Left lung (tissue), 4 donors: ENCODE measurements at regions not wholly inside any gene's neighbourhood (a gene's known extent, or its start where the extent isn't known, plus 50 kb on each side); places are given as distances from the start of the nearest gene placed in this dataset.
"Not testable (repeated sequence)": the region's sequence is repeated elsewhere in the genome, so short reads cannot be mapped to it uniquely, and the experiment has no call there.

ENCODE experiments used
- ATAC-seq: fragments of 200-7000 bp; cut with Tn5 transposase; one replicate; pipeline ENCODE4 v1.9.1; 2020; ENCODE audit warnings: moderate library complexity
- DNase-seq, 4 donors: peaks; one replicate each; pipeline ENCODE4 v3.0.0-alpha.2; 2013 to 2020
- H3K27ac ChIP-seq, 2 donors: fragments of 200-600 bp; sonication (generic) in 1 of 2; one replicate each; pipeline versions ENCODE4 v1.5.0 to v1.8.0; 2020 to 2021
- H3K27me3 ChIP-seq, 2 donors: fragments of 200-600 bp; sonication (generic) in 1 of 2; one replicate each; pipeline versions ENCODE4 v1.5.0 to v1.8.0; 2020 to 2021
- H3K36me3 ChIP-seq, 2 donors: fragments of 200-600 bp; sonication (generic) in 1 of 2; one replicate each; pipeline versions ENCODE4 v1.5.0 to v1.8.0; 2020 to 2021
- H3K4me1 ChIP-seq, 2 donors: fragments of 200-600 bp; one replicate each; pipeline ENCODE4 v1.8.0; 2021
- H3K4me3 ChIP-seq, 2 donors: fragments of 200-600 bp; sonication (generic) in 1 of 2; one replicate each; pipeline versions ENCODE4 v1.5.0 to v1.8.0; 2020 to 2021; ENCODE audit warnings: mild to moderate bottlenecking in 1 of 2
- H3K9me3 ChIP-seq, 2 donors: fragments of 200-600 bp; sonication (generic) in 1 of 2; one replicate each; pipeline versions ENCODE4 v1.5.0 to v1.8.0; 2020 to 2021
- intact Hi-C, 2 donors: fragments of 100-400 bp; cut with DNase I; formaldehyde crosslinking; loops; one replicate each; pipeline versions ENCODE4 v1.11.2 to v1.14.2; 2022
- TF ChIP-seq, protein P1 (sequence below), 2 donors: fragments of 200-600 bp; sonication (generic) in 1 of 2; IDR thresholded peaks; one replicate each; pipeline versions ENCODE4 v1.5.0 to v1.8.0; 2021; ENCODE audit warnings: antibody characterized with exemption in 2 of 2
- donor health status: DM: no; HTN: yes; CAD: no.
- donor health status: DM: no; HTN: no; CAD: no.

DNA sequence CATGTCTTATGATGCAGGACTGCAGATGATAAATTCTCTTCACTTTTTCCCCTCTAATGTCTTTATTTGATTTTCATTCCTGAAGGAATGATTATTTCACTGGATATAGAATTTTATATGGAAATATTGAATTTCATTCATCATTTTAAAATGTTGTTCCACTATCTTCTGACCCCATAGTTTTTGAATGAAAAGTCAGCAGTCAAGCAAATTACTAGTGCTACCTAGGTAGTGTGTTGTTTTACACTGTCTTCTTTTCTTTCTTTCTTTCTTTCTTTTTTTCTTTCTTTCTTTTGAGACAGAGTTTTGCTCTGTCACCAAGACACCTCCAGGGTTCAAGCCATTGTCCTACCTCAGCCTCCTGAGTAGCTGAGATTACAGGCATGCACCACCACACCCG lies 76.9 kb downstream of the WSB1 start:
- no peak for DNase-seq
- no peaks in the 10 kb centered on the region for H3K27me3 ChIP-seq
- H3K36me3 ChIP-seq = no peaks in the 10 kb centered on the region
- H3K9me3 ChIP-seq = peaks cover 0 to 33% of the 10 kb centered on the region in 2 donors
- H3K4me1 ChIP-seq = no peaks in the 10 kb centered on the region
- TF ChIP-seq, protein P1, sequence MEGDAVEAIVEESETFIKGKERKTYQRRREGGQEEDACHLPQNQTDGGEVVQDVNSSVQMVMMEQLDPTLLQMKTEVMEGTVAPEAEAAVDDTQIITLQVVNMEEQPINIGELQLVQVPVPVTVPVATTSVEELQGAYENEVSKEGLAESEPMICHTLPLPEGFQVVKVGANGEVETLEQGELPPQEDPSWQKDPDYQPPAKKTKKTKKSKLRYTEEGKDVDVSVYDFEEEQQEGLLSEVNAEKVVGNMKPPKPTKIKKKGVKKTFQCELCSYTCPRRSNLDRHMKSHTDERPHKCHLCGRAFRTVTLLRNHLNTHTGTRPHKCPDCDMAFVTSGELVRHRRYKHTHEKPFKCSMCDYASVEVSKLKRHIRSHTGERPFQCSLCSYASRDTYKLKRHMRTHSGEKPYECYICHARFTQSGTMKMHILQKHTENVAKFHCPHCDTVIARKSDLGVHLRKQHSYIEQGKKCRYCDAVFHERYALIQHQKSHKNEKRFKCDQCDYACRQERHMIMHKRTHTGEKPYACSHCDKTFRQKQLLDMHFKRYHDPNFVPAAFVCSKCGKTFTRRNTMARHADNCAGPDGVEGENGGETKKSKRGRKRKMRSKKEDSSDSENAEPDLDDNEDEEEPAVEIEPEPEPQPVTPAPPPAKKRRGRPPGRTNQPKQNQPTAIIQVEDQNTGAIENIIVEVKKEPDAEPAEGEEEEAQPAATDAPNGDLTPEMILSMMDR (IDR thresholded peaks at IDR 0.05) = no peak
- H3K4me3 ChIP-seq = no peak overlapping the region
- intact Hi-C loops = no loop called here
- no peak overlapping the region for H3K27ac ChIP-seq
- ATAC-seq = no peak

DNA sequence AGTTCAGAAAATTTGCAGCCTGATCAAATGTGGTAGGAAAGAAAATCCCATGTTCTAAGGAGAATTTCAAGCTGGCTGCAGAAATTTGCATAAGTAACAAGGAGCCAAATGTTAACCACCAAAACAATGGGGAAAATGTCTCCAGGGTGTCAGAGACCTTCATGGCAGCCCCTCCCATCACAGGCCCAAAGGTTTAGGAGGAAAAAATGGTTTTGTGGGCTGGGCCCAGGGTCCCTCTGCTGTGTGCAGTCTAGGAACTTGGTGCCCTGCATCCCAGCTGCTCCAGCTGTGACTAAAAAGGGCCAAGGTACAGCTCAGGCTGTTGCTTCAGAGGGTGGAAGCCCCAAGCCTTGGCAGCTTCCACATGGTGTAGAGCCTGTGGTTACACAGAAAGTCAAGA lies 79.8 kb downstream of the WSB1 start:
- H3K9me3 ChIP-seq = peaks cover 0 to 27% of the 10 kb centered on the region in 2 donors
- DNase-seq, H3K4me1 ChIP-seq, H3K4me3 ChIP-seq, H3K27me3 ChIP-seq, H3K36me3 ChIP-seq, H3K27ac ChIP-seq, ATAC-seq, intact Hi-C loops: not testable (repeated sequence)

DNA sequence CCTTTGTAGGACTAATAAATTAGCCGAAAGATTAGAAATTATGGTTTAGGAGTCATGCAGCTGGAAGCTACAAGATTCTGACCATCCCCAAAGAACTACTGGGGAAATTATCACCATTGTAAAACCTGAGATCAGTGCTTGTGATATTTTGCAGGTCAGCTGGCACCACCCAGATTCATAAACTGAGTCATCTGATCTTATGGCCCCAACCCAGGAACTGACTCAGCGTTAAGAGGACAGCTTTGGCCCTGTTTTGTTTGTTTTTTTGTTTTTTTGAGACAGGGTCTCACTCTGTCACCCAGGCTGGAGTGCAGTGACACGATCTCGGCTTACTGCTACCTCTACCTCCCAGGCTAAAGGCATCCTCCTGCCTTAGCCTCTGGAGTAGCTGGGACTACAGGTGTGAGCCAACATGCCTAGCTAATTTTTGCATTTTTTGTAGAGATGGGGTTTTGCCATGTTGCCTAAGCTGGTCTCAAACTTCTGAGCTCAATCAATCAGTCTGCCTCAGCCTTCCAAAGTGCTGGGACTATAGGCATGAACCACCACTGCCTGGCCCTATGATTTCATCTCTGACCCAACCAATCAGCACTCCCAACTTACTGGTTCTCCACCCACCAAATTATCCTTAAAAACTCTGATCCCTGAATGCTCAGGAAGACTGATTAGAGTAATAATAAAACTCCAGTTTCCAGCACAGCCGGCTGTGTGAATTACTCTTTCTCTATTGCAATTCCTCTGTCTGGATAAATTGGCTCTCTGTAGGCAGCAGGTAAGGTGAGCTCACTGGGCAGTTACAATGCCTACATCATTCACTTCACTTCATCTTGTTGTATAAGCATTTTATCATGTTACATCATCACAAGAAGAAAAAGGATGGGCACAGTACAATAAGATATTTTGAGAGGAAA lies 79.4 kb upstream of the KSR1 start:
- no peak overlapping the region for H3K27ac ChIP-seq
- H3K27me3 ChIP-seq = no peaks in the 10 kb centered on the region
- DNase-seq (no peak), ATAC-seq (no peak)
- intact Hi-C loops = no loop called here
- peaks cover 0 to 12% of the 10 kb centered on the region in 2 donors for H3K9me3 ChIP-seq
- H3K36me3 ChIP-seq = no peaks in the 10 kb centered on the region
- TF ChIP-seq, protein P1 (IDR thresholded peaks at IDR 0.05) = no peak
- no peak overlapping the region for H3K4me3 ChIP-seq
- H3K4me1 ChIP-seq = peaks cover 6 to 13% of the 10 kb centered on the region in 2 donors

DNA sequence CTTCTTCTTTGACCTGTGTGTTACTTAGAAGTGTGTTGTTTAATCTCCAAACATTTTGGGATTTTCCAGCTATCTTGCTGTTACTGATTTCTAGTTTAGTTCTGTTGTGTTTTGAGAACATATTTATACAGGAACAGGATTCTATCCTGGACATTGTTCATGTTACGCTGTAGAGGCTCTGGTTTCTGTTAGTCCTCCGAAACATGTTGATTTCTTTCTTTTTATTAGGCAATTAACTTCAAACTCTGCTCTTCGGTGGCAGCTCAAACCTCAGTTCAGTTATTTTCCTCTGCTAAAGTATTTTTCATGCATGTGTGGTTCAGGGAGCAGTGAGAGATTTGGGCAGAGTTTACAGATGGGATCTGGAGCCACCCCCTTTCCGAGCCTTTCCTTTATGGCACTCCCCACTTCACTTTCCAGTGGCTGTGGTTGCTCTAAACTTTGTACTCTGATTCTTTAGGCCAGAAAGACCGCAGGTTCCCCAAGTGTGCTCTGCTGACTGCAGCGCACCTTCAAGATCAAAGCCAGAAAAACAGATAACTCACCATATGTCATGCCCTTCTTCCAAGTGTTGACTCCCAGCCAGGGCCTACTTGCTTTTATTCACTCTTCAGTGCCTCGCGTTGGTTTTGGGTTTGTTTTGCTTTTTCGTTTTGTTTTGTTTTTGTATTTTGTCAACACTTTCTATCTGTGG lies 77.6 kb upstream of the KSR1 start:
- ATAC-seq (no peak), DNase-seq (no peak)
- Histone ChIP-seq H3K27ac (no peak overlapping the region), H3K9me3 (peaks cover 0 to 6% of the 10 kb centered on the region in 2 donors), H3K4me3 (no peak overlapping the region), H3K27me3 (no peaks in the 10 kb centered on the region), H3K36me3 (no peaks in the 10 kb centered on the region), H3K4me1 (peaks cover 6 to 13% of the 10 kb centered on the region in 2 donors)
- TF ChIP-seq, protein P1 (IDR thresholded peaks at IDR 0.05) = no peak
- intact Hi-C loops = no loop called here

DNA sequence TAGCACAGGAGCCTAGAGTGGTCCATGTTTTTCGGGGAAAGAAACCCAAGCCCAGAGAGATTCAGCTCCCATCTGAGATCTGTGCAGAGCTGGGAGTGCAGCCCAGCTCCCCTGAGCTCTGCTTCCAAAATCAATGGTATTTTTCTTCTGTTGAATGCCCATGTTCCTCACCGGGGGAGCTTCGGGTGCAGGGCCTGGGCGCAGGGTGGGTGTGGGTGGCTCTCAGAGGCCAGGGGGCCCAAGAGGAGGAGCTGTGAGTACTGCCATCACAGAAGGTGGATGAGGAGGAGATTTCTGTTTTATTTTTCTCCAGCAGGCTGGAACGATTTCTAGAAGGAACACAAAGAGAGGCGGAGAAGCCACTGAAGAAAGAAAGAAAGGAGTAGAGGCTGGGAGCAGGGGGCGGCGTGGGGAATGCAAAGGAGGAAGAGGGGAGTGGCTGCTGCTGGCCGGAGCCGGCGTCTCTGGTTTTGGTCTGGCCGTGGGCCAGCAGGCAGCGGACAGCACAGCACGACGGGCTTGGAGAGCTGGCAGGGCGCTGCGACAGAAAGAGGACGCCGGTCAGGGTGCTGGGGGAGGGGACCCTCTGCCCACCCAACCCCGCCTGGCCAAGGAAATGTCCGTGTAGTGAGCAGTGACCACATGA lies 76.2 kb upstream of the KSR1 start:
- H3K27me3 ChIP-seq = no peaks in the 10 kb centered on the region
- no peak overlapping the region for H3K4me3 ChIP-seq
- H3K27ac ChIP-seq = no peak overlapping the region
- TF ChIP-seq, protein P1 (IDR thresholded peaks at IDR 0.05) = no peak
- H3K36me3 ChIP-seq = no peaks in the 10 kb centered on the region
- peak; percentile 81 for ATAC-seq
- intact Hi-C loops = no loop called here
- H3K4me1 ChIP-seq = peaks cover 6 to 13% of the 10 kb centered on the region in 2 donors
- DNase-seq = peak; percentile 51 to 88 (median 76)
- no peaks in the 10 kb centered on the region for H3K9me3 ChIP-seq
